Embryonic facial prominence (tissue), 1 donor: ENCODE measurements at regions not wholly inside any gene's neighbourhood (a gene's known extent, or its start where the extent isn't known, plus 50 kb on each side); places are given as distances from the start of the nearest gene placed in this dataset.
"Not testable (repeated sequence)": the region's sequence is repeated elsewhere in the genome, so short reads cannot be mapped to it uniquely, and the experiment has no call there.

Experiments
- DNase-seq: peaks from one replicate; pipeline ENCODE4 v3.0.0-alpha.2; 2016; ENCODE audit errors: extremely low spot score

DNA sequence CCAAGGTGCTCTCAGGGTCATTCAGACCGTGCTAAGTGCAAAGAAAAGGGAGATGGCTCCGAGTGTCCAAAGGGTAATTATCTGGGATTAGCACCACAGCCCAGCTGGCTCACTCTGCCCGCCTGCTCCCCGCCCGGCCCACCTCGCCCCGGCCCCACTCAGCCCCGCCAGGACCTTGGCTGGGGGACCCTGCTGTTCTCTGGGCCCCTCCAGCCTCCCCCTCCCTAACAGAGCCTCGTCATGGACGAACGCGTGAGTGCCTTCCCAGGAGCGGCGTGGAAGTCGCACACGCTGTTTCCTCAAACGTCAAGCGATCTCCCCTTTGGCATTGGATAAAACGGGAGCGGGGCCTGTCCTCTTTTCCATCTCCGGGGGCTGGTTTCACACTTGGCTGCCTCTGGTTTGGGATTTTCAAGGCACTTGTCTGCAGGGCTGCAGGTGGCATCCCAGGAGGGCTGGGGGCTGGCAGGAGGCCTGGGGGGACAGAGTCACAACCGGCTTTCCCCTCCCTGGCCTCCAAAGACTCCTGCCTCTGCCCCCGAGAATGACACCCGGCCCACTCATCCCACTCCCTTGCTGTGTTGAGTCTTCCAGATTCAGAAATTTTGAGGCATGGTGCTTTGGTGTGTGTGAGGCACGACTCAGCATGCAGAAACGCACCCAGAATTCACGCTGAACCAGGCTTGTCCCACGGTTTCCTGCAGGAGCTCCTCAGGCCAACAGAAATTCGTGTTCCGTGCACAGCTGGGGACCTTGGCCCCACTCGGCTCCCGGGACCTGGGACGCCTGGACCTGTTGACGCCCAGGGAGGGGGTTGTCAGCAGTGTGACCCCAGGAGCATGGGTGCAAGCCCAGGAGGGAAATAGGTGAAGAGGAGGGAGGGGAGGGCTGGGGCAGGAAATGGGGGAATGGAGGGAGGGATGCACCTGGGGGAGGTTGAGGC is 110.0 kb downstream of the PDGFA start:
- DNase-seq: no peak

DNA sequence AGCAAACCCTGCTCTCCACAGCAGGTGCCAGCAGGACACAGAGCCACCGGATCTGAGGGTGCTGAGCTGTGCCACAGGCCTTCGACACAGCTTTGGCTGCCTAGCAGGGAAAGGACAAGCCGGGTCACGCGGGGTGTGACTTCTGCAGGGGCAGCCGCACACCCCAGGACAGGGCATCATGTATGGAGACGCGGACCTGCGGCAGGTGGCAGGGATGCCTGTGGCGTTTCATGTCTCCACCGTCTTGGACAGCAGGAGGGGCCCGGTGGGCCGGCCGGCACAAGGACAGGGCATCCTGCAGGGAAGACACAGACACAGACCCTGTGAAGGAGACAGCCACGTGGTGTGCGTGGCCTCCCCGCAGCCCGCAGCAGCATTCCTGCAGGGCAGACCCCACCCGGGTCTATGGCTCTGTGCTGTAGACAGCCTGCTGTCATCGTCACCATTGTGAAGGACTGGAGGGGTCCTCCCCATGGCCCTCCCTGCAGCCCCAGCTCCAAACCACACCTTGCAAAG is 109.2 kb downstream of the PDGFA start:
- DNase-seq: no peak

DNA sequence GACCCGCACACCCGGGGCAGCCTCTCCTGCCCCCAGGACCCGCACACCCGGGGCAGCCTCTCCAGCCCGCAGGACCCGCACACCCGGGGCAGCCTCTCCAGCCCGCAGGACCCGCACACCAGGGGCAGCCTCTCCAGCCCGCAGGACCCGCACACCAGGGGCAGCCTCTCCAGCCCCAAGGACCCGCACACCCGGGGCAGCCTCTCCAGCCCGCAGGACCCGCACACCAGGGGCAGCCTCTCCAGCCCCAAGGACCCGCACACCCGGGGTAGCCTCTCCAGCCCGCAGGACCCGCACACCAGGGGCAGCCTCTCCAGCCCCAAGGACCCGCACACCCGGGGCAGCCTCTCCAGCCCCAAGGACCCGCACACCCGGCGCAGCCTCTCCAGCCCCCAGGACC is 108.5 kb downstream of the PDGFA start:
- not testable (repeated sequence) for DNase-seq

DNA sequence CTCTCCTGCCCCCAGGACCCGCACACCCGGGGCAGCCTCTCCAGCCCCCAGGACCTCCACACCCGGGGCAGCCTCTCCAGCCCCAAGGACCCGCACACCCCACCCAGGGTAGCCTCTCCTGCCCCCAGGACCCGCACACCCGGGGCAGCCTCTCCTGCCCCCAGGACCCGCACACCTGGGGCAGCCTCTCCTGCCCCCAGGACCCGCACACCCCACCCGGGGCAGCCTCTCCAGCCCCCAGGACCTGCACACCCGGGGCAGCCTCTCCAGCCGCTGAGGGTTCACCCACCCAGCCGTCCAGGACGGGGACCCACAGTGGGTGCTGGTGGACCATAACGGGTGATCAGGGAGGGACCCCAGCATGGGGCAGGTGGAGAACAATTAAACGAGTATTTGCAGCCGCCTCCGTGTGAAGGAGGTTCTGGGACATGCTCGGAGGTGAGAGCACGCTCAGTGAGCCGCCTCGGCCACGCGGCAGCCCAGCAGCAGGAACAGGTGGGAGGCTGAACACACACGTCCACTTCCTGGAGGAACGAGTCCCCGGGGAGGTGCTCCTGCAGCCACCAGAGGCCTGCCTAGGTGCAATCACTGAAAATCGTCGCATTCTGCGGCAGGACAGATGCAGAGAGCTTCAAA is 107.9 kb downstream of the PDGFA start:
- no peak for DNase-seq

DNA sequence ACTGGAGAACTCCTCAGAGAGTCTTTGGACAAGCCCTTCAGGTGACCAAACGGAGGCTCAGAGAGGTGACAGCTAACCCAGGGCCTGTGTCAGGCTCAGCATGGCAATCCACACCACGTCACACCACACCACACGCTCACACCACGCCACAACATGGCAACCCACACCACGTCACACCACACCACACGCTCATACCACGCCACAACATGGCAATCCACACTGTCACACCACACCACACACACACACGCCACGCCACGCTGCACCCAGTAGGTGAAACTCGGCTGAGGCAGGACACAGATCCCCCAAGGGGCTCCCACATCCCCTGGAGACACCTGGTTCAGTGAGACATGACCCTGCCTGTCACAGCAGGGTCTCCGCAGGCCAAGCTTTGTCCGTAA is 107.3 kb downstream of the PDGFA start:
- no peak for DNase-seq

DNA sequence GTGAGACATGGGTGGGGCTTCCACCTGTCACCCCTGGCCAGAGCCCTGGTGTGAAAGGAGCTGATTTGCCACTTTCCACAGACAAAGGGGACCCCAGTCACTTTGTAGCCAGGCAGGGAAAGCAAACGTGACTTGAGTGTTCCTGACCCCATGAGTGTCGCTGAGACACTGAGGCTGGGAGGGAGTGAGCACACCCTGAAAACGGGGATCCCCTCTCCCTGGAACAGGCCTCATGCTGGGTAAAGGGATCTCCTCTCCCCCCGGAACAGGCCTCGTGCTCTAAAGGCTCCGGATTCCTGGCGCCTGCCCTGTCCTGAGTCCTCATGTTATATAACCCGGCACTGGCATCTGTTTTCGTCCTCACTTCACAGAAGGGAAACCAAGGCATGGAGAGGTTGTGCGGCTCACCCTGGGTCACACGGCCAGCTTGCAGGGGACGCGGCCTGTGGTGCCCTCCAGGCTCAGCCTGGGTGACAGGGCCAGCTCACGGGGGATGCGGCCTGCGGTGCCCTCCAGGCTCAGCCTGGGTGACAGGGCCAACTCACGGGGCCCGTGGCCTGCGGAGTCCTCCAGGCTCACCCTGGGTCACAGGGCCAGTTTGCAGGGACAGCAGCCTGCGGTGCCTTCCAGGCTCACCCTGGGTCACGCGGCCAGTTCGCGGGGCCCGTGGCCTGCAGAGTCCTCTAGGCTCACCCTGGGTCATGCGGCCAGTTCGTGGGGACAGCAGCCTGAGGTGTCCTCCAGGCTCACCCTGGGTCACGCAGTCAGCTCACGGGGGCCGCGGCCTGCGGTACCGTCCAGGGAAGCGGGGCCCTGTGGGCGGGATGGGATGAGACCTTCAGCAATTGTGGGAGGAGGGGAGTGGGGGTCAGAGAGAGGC is 104.7 kb downstream of the PDGFA start:
- DNase-seq: no peak

DNA sequence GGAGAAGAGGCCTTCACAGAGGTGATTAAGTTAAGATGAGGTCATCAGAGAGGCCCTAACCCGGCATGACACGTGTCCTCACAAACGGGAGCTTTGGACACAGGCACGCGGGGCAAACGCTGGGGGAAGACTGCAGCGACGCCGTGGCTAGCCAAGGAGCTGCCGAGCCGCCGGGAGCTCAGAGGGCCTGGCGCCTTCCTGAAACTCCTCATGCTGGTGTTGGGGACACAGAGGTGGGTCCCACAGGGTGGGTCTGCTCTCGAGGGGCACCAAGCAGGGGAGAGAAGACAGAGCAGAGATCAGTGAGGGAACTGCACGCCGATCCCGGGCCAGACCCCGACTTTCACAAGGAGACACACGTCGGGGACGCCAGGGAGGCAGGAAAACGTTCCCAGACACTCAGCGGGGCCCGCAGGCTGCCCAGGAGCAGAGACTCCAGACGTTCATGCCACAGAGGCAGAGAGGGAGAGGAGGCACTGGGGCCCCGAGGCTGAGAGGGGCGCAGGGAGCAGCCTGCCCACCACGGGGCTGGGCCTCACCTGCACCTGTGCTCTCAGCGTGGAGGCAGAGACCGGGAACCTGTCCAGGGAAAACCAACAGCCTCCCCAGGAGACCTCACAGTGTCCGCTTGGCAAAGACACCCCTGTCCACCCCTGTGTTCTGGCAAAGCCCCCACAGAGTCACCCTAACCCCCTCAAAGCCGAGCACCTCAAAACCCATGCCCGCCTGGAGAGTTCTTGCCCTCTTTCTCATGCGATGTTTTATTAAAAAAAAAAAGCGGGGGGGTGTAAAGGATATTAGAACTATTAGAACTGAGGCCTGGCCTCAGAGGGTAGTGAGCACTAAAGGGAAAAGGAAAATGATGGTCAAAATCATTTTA is 103.8 kb downstream of the PDGFA start:
- no peak for DNase-seq

DNA sequence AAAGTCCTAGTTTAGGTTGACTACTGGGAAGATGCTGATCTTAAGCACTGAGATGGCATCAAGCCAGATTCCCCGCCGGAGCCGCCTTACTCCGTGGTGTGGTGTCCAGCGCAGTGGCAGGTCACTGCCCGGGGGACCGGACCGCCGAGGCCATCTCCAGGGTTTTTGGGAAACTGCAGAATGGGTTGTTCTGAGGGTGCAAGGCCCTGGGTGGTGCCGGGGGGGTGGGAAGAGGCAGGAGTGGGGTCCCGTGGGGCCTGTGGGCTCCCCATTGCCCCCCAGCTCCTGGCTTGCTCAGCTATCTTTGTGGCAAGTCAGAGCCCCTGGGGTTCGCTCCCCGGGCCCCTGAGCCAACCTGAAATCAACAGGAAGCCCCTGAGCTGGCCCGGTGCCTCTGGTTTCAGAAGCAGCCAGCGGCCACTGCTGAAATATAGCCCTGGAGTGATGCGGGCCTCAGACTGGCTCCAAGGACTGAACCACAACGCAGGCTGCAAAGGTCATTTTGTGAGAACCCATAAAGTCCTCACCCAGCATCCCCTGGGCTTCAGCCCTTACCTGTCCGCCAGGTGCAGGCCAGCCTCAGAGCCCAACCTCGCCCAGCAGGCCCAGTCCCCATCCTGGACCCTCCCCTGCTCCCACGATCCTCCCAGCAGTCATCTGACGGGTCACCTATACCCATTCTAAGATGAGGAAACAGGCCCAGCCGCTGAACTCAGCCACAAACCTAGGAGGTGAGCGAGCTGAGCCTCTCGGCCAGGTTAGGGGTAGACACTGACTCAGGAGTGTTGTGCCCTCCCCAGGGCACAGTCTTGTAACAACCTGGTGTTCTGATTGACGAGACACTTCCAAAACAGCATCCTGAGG is 102.7 kb downstream of the PDGFA start:
- DNase-seq: no peak

DNA sequence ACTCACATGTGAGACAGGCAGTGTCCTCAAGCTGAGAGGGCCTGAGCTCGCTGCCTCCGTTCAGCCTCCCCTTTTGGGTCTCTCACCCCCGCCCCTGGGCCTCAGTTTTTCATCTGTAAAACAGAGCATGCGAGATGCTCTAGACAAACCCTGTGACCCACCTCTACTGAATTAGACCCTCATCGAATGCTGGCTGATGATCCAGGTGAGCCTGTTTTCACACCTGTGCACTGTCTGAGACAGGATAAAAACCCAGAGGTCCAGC is 102.1 kb downstream of the PDGFA start:
- no peak for DNase-seq

DNA sequence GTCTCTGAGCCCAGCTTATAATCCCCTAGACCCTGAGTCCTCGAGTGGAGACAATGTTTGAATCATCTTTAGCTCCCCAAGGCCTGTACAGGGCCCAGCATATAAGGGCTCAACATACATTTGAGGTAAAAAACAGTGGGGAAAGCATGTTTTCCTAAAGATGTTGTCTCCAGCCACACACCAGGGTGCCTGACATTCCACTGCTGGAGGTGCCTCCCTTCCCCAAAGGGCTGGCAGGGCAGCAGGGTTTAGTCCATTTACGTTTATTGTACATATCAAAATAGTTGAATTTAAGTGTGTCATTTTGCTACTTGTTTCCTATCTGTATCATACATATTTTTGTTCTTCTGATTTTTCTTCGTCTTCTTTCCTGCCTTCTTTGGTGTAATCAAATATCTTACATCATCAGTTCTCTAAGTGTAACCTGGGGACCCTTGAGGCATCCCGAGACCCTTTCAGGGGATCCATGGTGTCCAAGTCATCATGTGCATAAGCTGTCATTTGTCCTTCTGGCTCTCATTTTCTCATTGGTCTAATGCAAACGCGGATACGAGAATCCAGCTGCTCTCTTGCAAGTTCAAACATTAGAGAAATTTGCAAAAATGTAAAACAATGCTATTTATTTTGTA is 101.6 kb downstream of the PDGFA start:
- no peak for DNase-seq

DNA sequence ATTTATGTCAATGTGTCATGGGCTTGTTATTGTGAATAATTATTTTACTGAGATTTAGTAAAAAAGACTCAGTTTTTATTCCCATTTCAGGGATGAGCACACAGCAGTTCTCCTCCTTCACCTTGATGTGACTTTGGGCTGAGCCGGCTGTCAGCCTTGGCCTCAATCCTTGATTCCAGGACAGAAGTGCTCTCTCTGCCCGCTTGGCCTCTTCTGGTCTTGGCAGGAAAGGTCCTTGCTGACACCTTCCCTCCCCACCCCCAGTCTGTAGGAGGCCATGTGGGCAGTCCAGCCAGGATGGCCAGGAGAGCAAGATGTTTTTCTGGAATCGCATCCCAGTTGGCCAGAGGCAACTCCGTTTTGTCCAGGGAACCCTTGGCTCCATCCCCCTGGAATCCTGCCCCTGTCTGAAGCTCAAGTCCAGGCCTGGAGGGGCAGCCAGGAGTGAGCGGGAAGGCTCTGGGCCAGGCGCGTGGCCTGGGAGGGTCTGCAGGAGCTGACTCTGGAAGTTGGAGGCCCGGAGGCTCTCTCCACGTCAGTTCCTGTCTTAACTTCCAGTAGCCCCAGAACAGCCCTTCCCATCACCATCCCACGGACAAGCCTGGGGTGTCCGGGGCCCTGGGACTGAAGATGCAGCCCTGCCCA is 100.9 kb downstream of the PDGFA start:
- no peak for DNase-seq

DNA sequence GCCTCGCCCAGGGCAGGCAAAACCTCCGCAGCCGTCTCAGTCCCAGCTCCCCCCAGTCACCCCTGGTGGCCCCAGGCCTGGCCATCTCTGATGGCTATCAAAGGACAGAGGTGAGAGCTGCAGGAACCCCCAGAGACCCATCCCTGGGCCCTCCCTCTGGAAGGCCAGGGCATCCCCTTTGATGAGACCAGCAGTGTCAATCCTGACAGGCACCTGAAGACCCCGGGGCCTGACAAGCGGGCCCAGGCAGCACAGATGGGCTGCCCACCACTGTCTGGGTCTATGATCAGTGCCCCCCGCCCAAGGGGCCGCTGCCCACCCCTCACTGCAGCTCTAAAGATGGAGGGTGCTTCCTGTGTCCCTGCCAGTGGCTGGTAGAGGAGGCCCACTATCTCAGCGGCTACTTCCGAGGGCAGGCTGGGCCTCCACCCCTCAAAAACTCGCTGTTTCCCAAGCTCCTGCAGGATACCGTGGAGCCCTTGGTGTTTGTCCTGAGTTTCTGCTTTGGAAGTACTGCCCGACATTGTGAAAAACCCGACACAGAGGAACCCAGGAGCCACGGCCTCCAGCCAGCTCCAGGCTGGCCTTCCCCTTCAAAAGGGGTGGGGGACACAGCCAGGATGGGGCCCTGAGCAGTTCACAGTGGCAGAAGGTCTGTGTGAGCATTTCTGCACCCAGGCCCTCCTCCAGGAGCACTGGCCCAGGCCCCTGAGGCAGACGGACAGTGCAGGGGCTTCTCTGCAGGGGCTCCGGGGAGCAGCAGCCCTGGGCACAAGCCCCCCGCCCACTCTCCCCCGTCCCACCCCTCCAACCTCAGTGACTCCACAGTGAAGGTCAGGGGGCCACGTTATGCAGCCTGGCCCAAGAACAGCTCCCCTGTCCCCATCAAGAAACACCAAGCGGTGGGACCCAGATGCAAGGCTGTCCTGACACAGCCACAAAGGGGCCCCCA is 99.2 kb downstream of the PDGFA start:
- DNase-seq: no peak

DNA sequence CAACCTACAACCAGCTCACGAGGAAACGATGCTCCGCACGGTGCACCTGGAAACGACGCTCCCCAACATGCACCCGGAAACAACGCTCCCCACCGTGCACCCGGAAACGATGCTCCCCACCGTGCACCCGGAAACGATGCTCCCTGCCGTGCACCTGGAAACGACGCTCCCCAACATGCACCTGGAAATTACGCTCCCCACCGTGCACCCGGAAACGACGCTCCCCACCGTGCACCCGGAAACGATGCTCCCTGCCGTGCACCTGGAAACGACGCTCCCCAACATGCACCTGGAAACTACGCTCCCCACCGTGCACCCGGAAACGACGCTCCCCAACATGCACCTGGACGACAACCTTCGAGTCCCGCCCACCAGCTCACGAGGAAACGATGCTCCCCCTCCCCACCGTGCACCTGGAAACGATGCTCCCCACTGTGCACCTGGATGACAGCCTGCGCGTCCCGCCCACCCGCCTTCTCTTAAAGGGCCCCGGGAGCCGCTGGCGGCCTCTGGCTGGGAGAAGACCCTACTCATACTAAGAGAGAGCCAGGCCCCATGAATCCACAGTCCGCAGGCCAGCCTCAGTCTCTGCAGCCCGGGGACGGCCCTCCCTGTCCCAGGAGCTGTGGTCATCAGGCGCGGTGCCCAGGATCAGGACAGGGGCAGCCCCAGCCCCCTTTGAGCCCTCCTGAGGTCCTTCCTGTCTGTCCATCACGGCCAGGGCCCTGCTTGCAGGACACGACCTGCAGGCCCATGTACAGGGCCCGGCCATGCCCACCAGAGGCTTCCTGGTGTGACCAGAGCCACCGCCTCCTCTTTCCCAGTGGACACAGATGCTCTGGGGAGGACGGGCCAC is 98.3 kb downstream of the PDGFA start:
- DNase-seq: no peak

DNA sequence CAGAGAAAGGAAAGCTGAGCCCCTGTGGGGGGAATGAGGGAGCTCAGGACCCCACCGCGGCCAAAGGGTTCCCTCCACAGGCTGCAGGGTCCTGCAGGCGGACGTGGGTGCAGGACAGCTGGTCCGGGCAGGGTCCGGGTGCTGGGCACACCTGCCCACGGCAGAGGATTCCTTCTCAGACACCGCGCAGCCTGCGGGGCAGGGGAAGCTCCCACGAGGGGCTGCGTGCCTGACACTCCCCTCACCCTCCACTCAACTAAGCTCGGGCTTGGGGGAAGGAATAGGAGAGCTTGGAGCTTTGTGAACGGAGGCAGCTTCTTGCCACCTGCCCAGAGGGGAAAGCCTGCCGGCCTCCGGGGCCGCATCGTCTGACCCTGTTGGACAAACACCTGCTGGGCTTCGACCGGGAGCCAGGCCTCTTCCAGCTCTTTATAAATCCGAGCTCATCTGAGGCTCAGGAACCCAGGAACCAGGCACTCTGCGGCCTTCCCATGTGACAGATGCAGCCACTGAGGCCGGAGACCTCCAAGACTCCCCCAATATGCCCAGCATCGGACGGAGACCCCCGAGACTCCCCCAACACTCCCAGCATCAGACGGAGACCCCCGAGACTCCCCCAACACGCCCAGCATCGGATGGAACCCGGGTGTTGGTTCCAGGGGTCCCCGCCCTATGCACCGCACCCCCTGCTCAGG is 97.3 kb downstream of the PDGFA start:
- no peak for DNase-seq

DNA sequence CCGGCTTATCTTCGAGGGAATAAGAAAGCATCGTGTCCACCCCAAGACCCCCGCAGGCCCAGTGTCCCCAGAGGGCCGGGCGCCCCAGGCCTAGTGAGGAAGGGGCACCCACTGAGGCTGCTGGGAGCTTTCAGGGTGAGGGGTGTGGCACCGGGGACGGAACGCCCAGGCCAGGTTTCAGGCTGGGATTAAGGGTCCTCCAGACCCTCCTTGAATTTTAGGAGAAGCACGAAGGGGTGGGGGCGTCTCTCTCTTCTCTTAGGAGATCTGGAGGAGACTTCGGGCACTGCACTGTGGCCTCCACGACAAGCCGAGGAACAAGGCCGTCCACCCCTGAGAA is 96.8 kb downstream of the PDGFA start:
- DNase-seq: no peak

DNA sequence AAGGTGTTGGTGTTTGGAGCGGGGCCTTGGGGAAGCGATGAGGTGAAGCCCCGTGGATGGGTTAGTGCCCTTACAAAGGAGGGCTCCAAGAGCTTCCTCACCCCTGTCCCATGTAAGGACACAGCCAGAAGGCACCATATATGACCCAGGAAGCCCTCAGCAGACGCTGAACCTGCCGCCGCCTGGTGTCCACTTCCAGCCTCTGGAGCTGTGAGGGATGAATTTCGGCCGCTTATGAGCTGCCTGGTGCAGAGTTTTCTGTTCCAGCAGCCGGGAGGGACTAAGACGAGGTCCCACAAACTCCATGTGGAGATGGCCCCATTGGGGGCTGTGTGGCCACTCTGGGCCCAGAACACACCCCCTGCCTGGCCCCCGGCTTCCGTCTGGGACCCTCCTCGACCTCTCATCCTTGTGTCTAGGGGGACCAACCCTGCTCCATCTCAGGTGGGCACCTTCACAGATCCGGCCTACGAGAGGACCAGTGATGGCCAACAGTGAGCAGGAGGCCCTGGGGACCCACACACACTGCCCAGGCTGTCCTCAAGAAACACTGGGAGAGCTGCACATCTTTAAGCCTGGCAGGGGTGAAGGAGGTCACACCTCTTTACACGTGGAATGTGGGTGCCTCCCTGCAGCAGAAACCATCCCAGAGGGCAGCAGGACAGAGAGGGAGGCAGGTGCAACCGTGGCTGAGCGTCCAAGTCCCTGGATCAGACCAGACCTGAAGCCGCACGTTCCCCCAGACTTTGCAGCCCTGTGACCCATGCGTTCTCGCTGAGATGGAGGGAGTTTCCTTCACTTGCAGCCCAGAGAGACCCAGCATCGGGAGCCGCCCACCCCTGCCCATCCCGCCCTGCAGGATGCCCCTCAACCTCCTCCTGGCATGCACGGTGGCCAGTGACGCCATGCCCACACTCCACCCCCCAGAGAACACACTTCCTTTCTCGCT is 96.1 kb downstream of the PDGFA start:
- no peak for DNase-seq
